ENCODE measurements at regions not wholly inside any gene's neighbourhood (a gene's known extent, or its start where the extent isn't known, plus 50 kb on each side); places are given as distances from the start of the nearest gene placed in this dataset.

- DNase-seq, result no peak
These were observed 608.3 kb upstream of the SALL1 start for GRCh38 chr16:51759329-51759728.

GRCh38 chr16:51757921-51758479, 606.9 kb upstream of the SALL1 start:
- DNase-seq, result no peak

DNA sequence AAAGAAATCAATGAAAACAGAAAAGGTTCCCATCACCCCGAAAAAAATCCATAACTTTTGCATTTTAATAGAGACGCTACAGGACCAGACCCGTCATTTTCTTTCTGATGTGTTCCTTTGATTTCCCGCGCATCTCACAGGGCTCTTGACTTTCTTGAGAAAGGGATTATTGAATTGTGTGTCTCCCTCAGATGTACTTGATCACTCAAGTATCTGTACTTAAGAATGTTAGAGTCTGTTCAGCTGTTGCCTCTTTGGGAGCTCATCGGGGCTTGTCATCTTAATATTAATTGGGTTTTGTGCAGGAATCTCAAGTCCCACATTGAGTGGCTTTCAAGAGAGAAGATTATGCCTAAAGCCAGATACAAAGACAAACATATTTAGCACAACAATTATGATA, 606.4 kb upstream of the SALL1 start:
- DNase-seq, result no peak

- DNase-seq, result no peak
These were observed 606.0 kb upstream of the SALL1 start for GRCh38 chr16:51757124-51757470.

DNA sequence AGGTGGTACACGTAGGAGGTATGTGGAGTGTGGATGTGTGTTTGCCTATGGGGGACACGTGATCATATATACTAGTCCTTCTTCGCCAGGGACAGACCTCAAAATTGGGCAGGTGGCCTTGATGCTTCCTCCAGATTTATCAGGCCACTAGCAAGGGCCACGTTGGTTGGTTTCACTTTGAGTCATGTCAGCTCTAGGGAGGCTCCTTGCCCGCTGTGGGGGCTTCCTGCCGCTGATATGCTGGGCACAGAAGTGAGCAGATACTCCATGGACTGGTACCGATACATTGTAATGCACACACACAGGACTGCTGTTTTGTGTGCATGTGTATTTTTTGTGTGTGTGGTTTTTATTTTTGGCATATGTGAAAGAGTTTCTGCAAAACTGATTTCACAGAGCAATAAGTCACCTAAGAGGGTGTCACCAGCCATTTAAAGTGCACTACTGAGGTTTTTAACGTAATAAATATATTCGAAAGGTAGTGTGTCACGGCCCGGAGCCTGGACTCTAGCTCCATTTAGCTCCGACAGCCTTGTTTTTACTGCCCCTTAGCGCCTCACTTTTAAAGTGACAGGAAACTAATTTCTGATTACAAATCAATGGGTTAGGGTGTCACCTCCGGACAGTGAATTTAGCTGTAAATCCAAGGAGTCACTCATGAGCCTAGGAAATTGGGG, 605.5 kb upstream of the SALL1 start:
- DNase-seq, result no peak

DNA sequence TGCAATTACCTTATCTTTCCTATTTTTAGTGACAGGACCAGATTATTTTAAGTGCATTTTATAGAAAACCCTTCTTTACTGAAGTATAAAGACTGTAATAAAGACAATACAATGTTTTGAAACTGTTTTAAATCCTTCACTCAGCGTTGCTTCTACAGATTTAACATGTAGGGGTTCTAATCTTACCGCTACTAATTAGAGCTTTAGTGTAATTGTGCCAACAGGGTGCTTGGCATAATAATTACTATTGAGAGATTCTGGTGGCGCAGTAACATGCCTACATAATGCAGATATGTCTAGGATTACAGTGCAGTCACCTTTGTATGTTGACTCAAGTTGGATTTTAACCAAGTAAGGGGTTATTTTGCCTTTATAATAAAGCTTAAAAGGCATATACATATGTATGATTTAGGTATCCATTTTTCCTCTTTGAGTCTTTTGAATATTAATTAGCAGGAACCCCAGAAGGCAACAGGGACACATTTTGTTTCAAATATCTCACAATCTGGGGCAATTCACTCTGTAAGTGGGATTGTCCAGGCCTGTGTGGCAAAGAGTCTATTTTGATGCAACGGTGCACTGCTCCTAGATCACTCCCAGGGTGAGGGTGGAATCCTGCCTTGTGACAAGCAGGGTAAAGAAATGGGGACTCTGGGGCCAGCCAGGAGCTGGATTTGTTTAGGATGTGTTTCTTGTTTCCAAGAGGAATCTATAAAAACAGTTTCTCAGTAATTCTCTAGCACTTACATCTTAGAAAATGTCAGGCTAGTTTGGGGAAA, 604.7 kb upstream of the SALL1 start:
- DNase-seq, result no peak

DNA sequence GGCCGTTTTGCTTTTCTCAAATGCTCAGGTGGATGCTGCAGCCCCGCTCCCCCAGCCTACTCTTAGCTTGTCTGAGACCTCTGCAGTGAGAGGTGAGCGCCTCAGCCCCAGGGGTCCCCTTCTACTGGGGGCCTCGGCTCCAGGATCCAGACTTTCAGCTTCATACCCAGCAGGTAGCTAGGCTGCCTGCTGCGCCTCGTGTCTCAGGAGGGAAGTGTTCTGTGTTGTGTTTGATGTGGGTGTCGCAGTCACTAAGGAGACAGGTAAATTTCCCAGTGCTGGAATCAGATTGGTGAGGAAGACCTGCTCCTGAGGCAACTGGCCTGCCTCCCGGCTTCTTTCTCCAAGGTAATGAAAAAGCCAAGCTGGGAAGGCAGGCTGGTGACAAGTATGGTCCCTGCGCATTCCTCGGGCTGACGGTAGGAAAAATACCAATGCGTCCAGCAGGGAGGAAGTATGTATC, 604.0 kb upstream of the SALL1 start:
- DNase-seq, result no peak

DNA sequence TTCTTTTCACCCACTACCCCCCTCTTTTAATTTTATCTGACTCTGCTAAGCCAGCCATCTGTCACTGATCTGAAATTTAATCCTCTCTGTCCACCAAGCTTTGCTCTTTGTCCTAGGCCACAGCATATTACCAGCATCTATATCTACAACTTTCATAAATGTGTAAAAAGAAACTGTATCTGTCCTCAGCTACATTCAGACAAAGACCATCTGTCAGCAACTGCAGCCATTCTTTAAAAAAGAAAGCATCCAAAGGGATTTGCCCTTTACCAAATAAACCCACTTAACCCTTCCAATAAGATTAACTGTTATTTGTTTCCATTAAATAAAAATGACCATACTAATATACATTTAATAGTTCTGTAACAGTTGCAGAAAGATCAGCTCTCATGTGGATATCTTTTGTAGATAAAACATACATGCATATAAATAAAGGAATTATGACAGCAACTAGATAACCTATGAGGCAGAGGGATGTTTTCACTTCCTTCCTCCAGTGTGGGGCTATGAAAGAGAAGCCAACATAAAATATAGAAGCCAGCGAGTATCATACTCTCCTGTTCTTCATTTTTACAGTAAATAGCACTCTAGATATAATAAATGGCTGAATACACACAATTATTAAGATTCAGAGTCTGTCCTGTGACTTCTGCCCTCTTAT, 602.5 kb upstream of the SALL1 start:
- DNase-seq, result peak; percentile 14

- no peak for DNase-seq
These were observed 601.4 kb upstream of the SALL1 start for GRCh38 chr16:51752438-51752995.

GRCh38 chr16:51747329-51747728, 596.3 kb upstream of the SALL1 start:
- DNase-seq, result no peak

GRCh38 chr16:51734220-51734619, 583.1 kb upstream of the SALL1 start:
- peak; percentile 93 for DNase-seq

GRCh38 chr16:51733181-51733580, 582.1 kb upstream of the SALL1 start:
- DNase-seq, result no peak

- no peak for DNase-seq
These were observed 580.1 kb upstream of the SALL1 start for GRCh38 chr16:51731160-51731559.

GRCh38 chr16:51723036-51723724, 572.1 kb upstream of the SALL1 start:
- no peak for DNase-seq

DNA sequence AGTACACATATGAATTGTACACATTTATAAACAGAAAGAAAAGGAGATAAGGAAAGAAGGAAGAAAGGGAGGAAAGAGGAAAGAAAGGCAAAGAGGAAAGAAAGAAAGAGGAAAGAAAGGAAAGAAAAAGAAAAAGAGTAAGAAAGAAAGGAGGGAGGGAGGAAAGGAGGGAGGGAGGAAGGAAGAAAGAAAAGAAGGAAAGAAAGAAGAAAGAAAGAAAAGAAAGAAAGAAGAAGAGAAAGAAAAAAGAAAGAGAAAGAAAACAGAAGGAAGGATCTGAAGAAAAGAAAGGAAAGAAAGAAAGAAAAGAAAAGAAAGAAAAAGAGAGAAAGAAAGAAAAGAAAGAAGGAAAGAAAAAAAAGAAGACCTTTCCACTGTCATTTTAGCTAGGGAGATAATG, 571.4 kb upstream of the SALL1 start:
- no peak for DNase-seq

- DNase-seq, result no peak
These were observed 568.3 kb upstream of the SALL1 start for GRCh38 chr16:51719376-51719775.

DNA sequence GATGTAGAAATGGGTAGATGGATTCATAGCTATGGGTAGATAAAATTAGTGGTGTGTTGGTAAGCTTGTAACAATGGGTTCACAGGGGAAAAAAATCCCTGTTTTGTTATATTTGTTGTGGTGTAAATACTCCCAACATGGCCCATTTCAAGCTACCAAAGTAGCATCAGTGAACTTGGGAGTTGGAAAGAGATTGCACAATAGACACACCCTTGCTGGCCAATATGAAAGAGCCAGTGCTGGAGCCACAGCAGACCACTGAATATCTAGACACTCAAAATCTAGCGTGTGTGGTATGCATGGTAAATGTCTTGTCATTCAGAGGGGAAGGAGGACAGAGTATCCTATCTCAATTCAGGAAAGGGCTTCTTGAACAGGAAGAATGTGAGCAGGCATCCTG, 565.1 kb upstream of the SALL1 start:
- DNase-seq, result no peak

DNA sequence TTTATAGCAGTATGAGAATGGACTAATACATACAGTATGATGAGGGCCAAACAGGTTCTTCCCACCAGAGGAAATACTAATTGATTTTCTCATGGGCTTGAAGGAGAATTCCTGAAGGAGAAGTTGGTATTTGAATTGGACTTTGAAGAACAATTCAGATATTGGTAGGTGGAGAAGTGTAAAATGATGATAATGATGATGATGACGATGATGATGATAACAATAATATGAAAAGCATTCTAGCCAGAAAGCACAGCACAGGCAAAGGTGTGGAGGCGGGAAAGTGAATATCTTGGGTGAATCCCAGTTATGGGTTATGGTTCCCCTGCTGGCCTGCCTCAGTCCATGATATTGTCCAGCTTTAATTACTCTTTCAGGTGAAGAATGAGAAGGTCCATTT, 562.4 kb upstream of the SALL1 start:
- no peak for DNase-seq

DNA sequence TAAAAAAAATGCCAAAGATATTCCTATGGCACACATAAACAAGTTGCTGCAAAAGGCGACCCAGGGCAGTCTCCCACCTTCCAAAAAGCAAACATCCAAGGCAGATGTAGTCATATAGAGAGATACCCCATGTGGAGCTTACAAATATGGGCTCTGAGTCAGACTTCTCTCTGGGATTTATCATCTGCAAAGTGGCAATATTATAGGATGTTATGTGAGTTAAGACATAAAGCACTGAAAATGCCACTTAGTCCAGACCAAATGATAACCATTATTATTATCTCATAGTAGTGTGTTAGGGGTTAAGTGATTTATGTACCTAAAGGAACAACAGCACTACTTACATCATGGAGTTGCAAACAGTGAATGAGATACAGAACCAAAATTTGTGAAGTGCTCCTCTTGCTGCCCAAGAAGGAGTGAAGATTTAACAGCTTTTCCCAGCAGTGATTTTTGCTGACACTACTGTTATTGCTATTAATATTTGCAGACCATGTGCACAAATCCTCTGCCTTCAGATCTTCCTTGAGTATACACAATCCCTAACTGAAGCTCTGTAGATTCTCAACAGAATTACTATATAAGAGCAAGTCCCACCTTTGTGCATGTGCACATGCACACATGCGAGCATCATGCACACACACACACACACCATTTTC, 560.0 kb upstream of the SALL1 start:
- no peak for DNase-seq

DNA sequence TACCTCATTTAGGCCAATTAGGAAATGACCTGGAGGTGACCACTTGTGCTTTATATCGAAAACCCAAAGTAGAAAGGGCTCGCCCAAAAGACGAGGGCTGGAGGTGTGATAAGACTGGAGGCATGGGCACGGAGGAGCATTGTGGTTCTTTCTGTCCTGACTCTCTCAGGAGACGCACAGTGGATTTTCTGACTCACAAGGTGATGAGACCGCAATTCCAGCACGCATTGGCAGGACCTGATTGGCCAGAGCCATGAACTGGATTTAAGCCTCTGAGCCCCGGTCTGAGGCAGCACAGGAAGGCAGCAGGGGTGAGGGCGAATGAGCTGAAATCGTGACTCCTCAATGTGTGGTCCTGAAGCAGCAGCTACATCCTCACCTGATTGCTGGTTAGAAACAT, 559.1 kb upstream of the SALL1 start:
- DNase-seq, result no peak

DNA sequence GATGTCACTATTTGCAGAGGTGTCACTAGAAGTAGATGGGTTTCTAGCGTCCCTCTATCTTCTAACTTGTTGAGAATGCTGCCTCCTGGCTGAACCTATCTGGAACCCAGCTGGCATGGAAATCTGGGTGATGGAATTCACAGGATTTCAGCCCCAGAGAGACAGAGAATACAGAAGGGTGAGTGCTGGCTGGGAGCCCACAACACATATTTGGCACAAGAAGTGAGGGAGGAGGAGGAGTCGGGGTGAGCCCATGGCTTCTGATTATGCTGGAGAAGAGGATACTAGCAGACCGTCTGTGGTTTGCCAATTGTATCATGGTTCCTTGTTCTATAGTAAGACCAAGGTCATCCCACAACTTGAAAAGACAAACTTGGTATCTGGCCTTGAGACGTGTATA, 557.8 kb upstream of the SALL1 start:
- DNase-seq, result no peak

- no peak for DNase-seq
These were observed 556.6 kb upstream of the SALL1 start for GRCh38 chr16:51707666-51708065.
